GM19397 (cell line): ENCODE measurements at regions not wholly inside any gene's neighbourhood (a gene's known extent, or its start where the extent isn't known, plus 50 kb on each side); places are given as distances from the start of the nearest gene placed in this dataset.
"Not testable (repeated sequence)": the region's sequence is repeated elsewhere in the genome, so short reads cannot be mapped to it uniquely, and the experiment has no call there.

Source experiments
- ATAC-seq: cut with Tn5 transposase; IDR thresholded peaks from one replicate; pipeline ENCODE4 v1.9.1; 2021; ENCODE audit warnings: mild to moderate bottlenecking, moderate library complexity; ENCODE audit not compliant: unreplicated experiment

DNA sequence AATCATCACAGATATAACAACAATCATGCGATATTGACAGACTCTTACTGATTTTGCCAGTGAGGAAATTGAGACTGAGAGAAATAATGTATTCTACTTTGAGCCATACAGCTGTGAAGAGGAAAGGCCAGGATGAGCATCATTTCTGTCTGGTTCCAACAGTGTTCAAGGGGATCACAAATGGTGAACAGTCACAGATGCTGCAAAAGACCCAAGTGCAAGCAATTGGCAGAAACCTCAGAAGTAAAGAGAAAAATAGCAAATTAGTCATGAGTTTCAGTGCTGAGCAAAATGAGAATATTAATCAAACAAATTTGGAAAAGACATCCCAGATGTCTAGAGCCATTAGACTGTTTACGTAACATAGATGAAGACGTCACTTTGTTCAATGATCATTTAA, 114.1 kb downstream of the RAB38 start:
- ATAC-seq, result no peak

DNA sequence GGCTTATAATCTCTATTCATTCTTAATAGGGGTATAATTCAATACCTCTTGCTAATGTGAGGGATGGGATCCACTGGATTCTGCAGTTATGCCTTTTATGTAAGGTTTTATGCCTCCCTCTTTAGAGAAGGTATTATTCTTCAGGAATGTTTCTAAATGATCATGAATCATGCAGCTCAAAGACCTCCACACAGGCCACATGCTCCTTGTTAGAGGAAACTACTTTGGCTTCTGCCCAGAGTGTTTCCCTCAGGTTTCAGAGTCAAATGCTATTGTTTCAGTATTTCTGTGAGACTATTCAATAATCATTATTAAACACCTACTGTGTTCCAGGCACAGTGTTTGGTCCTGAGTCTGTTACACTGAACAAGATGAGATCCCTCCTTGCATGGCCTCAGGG, 115.9 kb downstream of the RAB38 start:
- no peak for ATAC-seq

DNA sequence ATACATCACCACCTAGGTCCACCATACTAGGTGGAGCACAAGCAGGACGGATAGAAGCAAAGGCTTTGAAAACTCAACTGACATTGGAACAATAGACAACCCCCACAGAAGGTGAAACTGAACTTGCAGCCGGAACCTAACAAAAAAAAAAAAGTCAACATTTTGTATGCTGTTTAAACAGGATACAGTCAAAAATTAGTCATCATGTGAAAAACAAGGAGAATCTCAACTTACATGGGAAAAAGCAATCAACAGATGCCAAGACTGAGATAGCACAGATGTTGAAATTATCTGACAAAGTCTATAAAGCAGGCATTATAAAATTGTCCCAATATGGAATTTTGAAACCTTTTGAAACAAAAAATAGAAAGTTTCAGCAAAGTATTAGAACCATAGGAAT, 123.8 kb downstream of the RAB38 start:
- no peak for ATAC-seq

DNA sequence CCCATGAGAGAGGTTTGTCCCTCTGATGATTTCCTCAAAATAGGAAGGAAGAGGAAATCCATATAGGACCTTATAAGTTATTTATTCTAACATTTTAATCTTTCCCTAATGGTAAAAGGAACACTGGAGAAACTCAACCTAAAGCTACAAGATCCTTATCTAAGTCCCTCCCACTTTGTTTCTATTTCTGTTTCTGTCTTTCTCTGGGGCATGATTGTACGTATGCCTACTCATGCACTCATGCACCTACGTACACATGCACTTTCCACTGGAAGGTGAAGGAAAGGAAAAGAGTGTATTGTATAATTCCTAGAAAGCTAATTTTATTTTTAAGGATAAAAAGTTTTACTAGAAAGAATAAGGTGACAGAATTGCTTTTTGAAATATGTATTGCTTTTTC, 125.0 kb downstream of the RAB38 start:
- ATAC-seq, result no peak

DNA sequence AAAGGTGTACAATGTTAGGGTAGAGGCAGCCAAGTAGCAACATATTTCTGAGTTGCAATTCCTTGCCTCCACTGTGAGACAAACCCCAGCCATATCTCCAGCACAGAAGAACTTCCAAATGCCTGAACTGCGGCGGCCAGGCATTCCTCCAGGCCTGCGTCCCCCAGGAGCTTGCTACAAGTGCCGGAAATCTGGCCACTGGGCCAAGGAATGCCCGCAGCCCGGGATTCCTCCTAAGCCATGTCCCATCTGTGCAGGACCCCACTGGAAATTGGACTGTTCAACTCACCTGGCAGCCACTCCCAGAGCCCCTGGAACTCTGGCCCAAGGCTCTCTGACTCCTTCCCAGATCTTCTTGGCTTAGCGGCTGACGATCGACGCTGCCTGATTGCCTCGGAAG, 130.0 kb downstream of the RAB38 start:
- ATAC-seq, result not testable (repeated sequence)

DNA sequence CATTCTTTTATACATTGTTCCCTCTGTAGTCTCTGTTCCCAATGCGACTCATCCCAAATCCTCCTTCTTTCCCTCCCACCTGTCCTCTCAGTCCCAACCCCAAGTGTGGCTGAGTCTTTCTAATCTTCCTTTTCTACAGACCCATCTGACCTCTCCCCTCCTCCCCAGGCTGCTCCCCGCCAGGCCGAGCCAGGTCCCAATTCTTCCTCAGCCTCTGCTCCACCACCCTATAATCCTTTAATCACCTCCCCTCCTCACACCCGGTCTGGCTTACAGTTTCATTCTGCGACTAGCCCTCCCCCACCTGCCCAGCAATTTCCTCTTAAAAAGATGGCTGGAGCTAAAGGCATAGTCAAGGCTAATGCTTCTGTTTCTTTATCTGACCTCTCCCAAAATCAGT, 130.6 kb downstream of the RAB38 start:
- not testable (repeated sequence) for ATAC-seq

GRCh38 chr11:88043149-88043548, 132.1 kb downstream of the RAB38 start:
- no peak for ATAC-seq

GRCh38 chr11:88042647-88043046, 132.6 kb downstream of the RAB38 start:
- ATAC-seq, result no peak

DNA sequence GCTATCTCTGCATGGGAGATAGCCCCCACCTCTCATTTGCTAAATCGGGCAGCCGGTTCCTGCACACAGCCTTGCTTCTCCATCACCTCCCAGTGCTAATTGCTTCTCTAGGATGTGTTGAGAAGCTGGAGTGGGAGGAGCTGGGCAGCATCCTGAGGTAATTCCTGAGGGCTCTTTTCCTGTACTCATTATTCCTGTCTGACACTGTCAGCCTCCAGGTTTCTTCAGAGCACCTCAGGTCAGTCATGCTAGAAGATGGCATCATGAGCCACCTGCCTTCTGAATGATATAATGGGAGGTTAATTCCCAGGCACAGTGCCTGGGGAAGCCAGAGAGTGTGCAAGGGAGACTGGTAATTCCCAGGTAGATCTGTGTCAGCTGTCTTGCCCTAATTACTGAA, 133.0 kb downstream of the RAB38 start:
- no peak for ATAC-seq

DNA sequence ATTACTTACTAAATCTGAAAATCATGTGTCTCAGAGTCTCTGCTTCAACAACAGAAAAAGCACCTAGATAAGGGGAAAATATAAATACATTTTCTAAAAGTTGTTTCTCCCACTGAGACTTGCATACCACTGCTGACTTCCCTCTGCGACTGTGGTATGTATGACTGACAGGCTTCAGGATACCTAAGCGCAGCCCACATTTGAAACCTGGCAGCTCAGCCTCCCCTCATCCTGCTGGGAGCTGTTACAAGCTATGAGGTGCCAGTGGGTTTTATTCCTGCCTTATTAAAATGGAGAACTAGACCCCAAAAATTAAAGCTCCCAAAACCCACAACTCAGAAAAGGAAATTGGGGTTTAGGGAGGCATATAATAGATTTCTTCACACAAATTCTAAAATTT, 133.6 kb downstream of the RAB38 start:
- ATAC-seq, result no peak

DNA sequence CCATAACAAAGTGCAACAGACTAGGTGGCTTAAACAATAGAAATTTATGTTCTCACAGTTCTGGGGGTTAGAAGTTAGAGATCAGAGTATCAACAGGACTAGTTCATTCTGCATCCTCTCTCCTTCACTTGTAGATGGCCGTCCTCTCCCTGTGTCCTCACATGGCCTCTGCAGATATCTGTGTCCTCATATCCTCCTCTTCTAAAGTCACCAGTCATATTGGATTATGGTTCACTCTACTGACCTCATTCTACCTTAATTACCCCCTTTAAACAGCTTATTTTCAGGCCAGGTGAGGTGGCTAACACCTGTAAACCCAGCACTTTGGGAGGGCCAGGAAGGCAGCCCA, 135.1 kb downstream of the RAB38 start:
- ATAC-seq, result no peak

GRCh38 chr11:88039476-88040147, 135.6 kb downstream of the RAB38 start:
- no peak for ATAC-seq

DNA sequence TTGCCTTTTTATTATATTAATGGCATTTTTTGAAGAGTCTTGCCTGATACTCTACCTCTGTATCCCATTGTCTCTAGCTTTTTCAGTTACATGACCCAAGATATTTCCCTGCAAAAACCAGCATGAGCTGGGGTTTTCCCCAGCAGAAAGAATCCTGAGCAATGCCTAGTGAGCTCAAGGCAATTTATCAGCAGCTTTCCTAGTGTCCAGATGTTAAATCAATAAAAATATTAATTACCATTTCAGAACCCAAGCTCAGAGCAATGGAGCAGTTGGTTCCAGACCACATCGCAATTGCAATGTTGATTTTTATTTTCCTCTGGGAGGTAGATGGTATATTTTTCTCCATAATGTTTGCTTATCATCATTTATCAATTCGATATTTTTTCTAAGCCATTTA, 137.2 kb downstream of the RAB38 start:
- ATAC-seq, result no peak

DNA sequence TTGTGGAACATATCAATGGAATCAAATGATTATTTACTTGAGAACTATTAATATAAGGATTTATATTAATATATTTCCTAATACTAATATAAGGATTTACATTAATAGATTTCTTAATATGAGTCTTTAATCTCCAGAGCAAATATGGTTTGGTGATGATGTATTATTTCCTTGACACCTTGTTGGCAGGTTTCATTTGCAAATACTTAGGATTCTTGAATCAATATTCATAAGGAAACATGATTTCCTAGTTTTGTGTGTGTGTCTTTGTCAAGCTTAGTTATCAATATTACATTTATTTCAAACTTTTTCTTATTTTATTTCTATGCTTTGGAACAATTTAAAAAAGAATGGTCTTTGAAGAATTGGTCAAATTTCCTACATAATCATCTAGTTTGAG, 138.5 kb downstream of the RAB38 start:
- no peak for ATAC-seq

DNA sequence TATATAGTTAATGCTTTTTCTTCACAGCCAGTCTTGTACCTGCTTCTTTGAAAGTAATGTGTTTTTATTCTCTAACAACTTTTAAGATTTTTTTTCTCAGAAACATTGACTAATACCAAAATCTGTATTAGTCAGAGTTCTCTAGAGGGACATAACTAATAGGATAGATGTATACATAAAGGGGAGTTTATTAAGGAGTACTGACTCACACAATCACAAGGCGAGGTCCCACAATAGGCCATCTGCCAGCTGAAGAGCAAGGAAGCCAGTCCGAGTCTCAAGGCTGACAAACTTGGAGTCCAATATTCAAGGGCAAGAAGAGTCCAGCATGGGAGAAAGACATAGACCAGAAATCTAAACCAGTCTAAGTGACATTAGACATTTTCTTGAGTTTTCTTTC, 140.0 kb downstream of the RAB38 start:
- ATAC-seq, result no peak

- no peak for ATAC-seq
Measured at GRCh38 chr11:88017666-88018065, 157.6 kb downstream of the RAB38 start.

- ATAC-seq, result peak; percentile 79
Measured at GRCh38 chr11:88016392-88017170, 158.7 kb downstream of the RAB38 start.

GRCh38 chr11:88015170-88015569, 160.1 kb downstream of the RAB38 start:
- no peak for ATAC-seq

- no peak for ATAC-seq
Measured at GRCh38 chr11:88013508-88014065, 161.7 kb downstream of the RAB38 start.

GRCh38 chr11:88012456-88012855, 162.8 kb downstream of the RAB38 start:
- no peak for ATAC-seq

- no peak for ATAC-seq
Measured at GRCh38 chr11:87976009-87976408, 199.2 kb downstream of the RAB38 start.

- no peak for ATAC-seq
Measured at GRCh38 chr11:87974797-87975196, 200.4 kb downstream of the RAB38 start.
